Astrocyte (in vitro differentiated cells and primary cell): ENCODE measurements at regions not wholly inside any gene's neighbourhood (a gene's known extent, or its start where the extent isn't known, plus 50 kb on each side); places are given as distances from the start of the nearest gene placed in this dataset.

Source experiments
- DNase-seq: peaks from one replicate; pipeline ENCODE4 v3.0.0-alpha.2; 2010; ENCODE audit warnings: low read depth
- FAIRE-seq: peaks from 2 replicates; lab custom pipeline; 2011; peaks lifted over from hg19 to GRCh38; lab: Jason Lieb, UNC
- H2AFZ ChIP-seq: 2 replicates; pipeline ENCODE4 v1.6.0; 2012; ENCODE audit warnings: low read depth, low read length, inconsistent platforms
- H3K27ac ChIP-seq: 2 replicates; pipeline ENCODE4 v1.5.1; 2011; ENCODE audit warnings: low read depth, low read length, inconsistent platforms
- H3K27me3 ChIP-seq: 2 replicates; pipeline ENCODE4 v1.6.0; 2011; ENCODE audit warnings: low read length, inconsistent platforms; ENCODE audit not compliant: insufficient read depth
- H3K36me3 ChIP-seq: 2 replicates; pipeline ENCODE4 v1.5.1; 2011; ENCODE audit warnings: low read length, inconsistent platforms; ENCODE audit not compliant: insufficient read depth
- H3K4me1 ChIP-seq: 2 replicates; pipeline ENCODE4 v1.5.1; 2011; ENCODE audit warnings: low read length, inconsistent platforms; ENCODE audit not compliant: insufficient read depth
- H3K4me2 ChIP-seq: 2 replicates; pipeline ENCODE4 v1.6.0; 2012; ENCODE audit warnings: low read length, inconsistent platforms
- H3K4me3 ChIP-seq: 2 replicates; pipeline ENCODE4 v1.5.1; 2011; ENCODE audit warnings: low read depth, mild to moderate bottlenecking, low read length, inconsistent platforms; ENCODE audit not compliant: insufficient read depth
- H3K79me2 ChIP-seq: 2 replicates; pipeline ENCODE4 v1.6.0; 2012; ENCODE audit warnings: mild to moderate bottlenecking, low read length, inconsistent platforms; ENCODE audit not compliant: insufficient read depth
- H3K9ac ChIP-seq: 2 replicates; pipeline ENCODE4 v1.6.0; 2012; ENCODE audit warnings: mild to moderate bottlenecking, low read length, inconsistent platforms
- H3K9me3 ChIP-seq: 2 replicates; pipeline ENCODE4 v1.5.1; 2012; ENCODE audit warnings: low read depth, mild to moderate bottlenecking, low read length, inconsistent platforms; ENCODE audit not compliant: insufficient read depth
- H4K20me1 ChIP-seq: 2 replicates; pipeline ENCODE4 v1.6.0; 2012; ENCODE audit warnings: low read length, inconsistent platforms; ENCODE audit not compliant: insufficient read depth
- H3K27ac Mint-ChIP-seq: one replicate; pipeline ENCODE4 v1.8.0; 2021; ENCODE audit warnings: mild to moderate bottlenecking, mixed read lengths; ENCODE audit not compliant: unreplicated experiment
- H3K27me3 Mint-ChIP-seq: one replicate; pipeline ENCODE4 v1.8.0; 2021; ENCODE audit warnings: low read depth, mixed read lengths; ENCODE audit not compliant: unreplicated experiment
- H3K36me3 Mint-ChIP-seq: one replicate; pipeline ENCODE4 v1.8.0; 2021; ENCODE audit warnings: low read depth, mixed read lengths; ENCODE audit not compliant: unreplicated experiment
- H3K4me1 Mint-ChIP-seq: one replicate; pipeline ENCODE4 v1.8.0; 2021; ENCODE audit warnings: low read depth, mixed read lengths; ENCODE audit not compliant: unreplicated experiment
- H3K4me3 Mint-ChIP-seq: one replicate; pipeline ENCODE4 v1.8.0; 2021; ENCODE audit warnings: mild to moderate bottlenecking, moderate library complexity, mixed read lengths; ENCODE audit not compliant: unreplicated experiment
- H3K9me3 Mint-ChIP-seq: one replicate; pipeline ENCODE4 v1.8.0; 2021; ENCODE audit warnings: mild to moderate bottlenecking, mixed read lengths; ENCODE audit not compliant: unreplicated experiment
- EZH2 ChIP-seq: IDR thresholded peaks from 2 replicates; pipeline ENCODE4 v1.6.1; 2012; ENCODE audit warnings: mild to moderate bottlenecking, low read length, inconsistent platforms; ENCODE audit not compliant: insufficient read depth
- TF ChIP-seq, protein P1 (sequence below): IDR thresholded peaks from 2 replicates; pipeline ENCODE4 v1.5.1; 2011; ENCODE audit warnings: low read depth, mild to moderate bottlenecking, inconsistent platforms, low read length, moderate library complexity; ENCODE audit not compliant: insufficient read depth

GRCh38 chr1:84078842-84079202 is 65.2 kb upstream of the PRKACB start:
- DNase-seq, result no peak
- peaks cover 6% of the 10 kb centered on the region for H3K4me1 Mint-ChIP-seq
- H3K4me3 Mint-ChIP-seq, result peak overlapping the region; percentile 93
- Histone ChIP-seq H3K4me1 (no peaks in the 10 kb centered on the region), H3K4me2 (peak overlapping the region; percentile 88), H3K36me3 (no peaks in the 10 kb centered on the region), H3K4me3 (peak overlapping the region; percentile 77), H3K79me2 (peaks cover 42% of the 10 kb centered on the region), H3K9ac (peak overlapping the region; percentile 93), H3K27me3 (no peaks in the 10 kb centered on the region), H4K20me1 (peaks cover 6% of the 10 kb centered on the region), H3K9me3 (no peaks in the 10 kb centered on the region), H2AFZ (peak overlapping the region; percentile 85), H3K27ac (peak overlapping the region; percentile 73)
- no peaks in the 10 kb centered on the region for H3K36me3 Mint-ChIP-seq
- no peaks in the 10 kb centered on the region for H3K27me3 Mint-ChIP-seq
- TF ChIP-seq EZH2, result no peak
- TF ChIP-seq, protein P1, sequence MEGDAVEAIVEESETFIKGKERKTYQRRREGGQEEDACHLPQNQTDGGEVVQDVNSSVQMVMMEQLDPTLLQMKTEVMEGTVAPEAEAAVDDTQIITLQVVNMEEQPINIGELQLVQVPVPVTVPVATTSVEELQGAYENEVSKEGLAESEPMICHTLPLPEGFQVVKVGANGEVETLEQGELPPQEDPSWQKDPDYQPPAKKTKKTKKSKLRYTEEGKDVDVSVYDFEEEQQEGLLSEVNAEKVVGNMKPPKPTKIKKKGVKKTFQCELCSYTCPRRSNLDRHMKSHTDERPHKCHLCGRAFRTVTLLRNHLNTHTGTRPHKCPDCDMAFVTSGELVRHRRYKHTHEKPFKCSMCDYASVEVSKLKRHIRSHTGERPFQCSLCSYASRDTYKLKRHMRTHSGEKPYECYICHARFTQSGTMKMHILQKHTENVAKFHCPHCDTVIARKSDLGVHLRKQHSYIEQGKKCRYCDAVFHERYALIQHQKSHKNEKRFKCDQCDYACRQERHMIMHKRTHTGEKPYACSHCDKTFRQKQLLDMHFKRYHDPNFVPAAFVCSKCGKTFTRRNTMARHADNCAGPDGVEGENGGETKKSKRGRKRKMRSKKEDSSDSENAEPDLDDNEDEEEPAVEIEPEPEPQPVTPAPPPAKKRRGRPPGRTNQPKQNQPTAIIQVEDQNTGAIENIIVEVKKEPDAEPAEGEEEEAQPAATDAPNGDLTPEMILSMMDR, result no peak
- H3K27ac Mint-ChIP-seq, result peak overlapping the region; percentile 87
- H3K9me3 Mint-ChIP-seq, result no peaks in the 10 kb centered on the region
- no peak for FAIRE-seq

- DNase-seq (peak; percentile 34), FAIRE-seq (no peak)
- Histone ChIP-seq H4K20me1 (peaks cover 6% of the 10 kb centered on the region), H3K9me3 (no peaks in the 10 kb centered on the region), H3K4me1 (no peaks in the 10 kb centered on the region), H3K4me3 (peak overlapping the region; percentile 77), H3K27me3 (no peaks in the 10 kb centered on the region), H2AFZ (peak overlapping the region; percentile 85), H3K27ac (peak overlapping the region; percentile 73), H3K36me3 (no peaks in the 10 kb centered on the region), H3K79me2 (peaks cover 41% of the 10 kb centered on the region), H3K9ac (peak overlapping the region; percentile 93), H3K4me2 (peak overlapping the region; percentile 88)
- Mint-ChIP-seq H3K27me3 (no peaks in the 10 kb centered on the region), H3K4me1 (peaks cover 6% of the 10 kb centered on the region), H3K36me3 (no peaks in the 10 kb centered on the region), H3K9me3 (no peaks in the 10 kb centered on the region), H3K4me3 (peak overlapping the region; percentile 93), H3K27ac (peak overlapping the region; percentile 87)
- TF ChIP-seq, protein P1, result no peak
- TF ChIP-seq EZH2, result no peak
These were observed 65.8 kb upstream of the PRKACB start for GRCh38 chr1:84078108-84078841.
